ENCODE measurements at regions not wholly inside any gene's neighbourhood (a gene's known extent, or its start where the extent isn't known, plus 50 kb on each side); places are given as distances from the start of the nearest gene placed in this dataset.
"Not testable (repeated sequence)": the region's sequence is repeated elsewhere in the genome, so short reads cannot be mapped to it uniquely, and the experiment has no call there.

DNA sequence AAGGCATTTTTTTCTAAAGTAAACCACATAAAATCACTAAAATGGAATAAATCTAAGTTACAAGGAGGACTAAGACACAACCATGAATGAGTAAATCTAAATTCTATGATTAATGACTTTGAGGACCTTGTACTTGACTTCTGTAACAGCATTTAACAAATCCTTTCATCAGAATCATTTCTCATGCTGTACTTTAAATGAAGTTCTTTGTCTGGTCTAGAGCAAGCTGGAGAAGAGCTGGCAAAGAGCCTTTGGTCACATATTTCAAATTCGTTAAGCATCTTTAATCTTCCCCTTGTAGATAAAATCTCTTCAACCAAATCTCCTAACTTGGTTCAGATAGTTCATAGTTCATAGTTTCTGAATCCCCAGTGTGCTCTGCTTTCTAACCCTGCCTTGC lies 405.4 kb downstream of the PTPRC start:
- DNase-seq (ENCODE audit: low spot score) = no peak

- DNase-seq (ENCODE audit: low spot score) = no peak
These were observed 407.8 kb downstream of the PTPRC start for GRCh38 chr1:199046618-199047017.

DNA sequence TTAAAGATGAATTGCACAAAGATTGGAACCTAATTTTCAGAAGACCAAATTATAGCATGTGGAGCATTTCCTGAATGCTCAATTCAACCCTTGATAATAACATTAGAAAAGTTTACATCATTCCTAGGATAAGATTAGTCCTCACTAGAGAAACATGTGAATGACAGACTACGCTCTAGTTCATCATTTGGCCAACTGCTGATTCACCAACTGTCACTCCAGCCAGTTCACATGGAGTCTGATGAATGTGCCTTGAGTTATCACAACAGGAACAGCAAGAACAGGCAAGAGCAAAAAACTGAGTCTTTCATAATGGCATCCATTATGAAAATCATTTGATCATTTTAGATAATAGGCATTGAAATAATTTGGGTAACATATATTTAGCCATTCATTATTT lies 415.9 kb downstream of the PTPRC start:
- no peak for DNase-seq (ENCODE audit: low spot score)

DNA sequence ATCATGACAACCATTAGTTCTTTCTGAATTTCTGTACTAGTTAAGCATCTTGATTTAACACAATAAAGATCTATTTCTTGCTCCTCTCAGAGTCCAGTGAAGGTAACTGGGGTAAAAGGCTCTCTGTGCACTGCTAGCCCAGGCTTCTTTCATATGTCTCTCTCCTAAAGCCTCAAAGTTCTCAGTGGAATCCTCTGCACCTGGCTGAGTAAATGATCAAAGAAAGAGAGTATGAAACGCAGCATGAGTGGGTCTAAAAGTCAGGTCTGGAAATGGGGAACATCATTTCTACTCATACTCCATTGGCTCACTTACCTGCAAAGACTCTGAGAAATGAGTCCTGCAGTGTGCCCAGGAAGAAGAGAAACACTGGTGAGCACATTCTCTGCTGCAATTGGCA lies 418.5 kb downstream of the PTPRC start:
- DNase-seq (ENCODE audit: low spot score) = no peak

- no peak for DNase-seq (ENCODE audit: low spot score)
These were observed 419.4 kb downstream of the PTPRC start for GRCh38 chr1:199058281-199058680.

- no peak for DNase-seq (ENCODE audit: low spot score)
These were observed 426.1 kb downstream of the PTPRC start for GRCh38 chr1:199064971-199065370.

GRCh38 chr1:199067483-199067882 lies 428.6 kb downstream of the PTPRC start:
- DNase-seq (ENCODE audit: low spot score) = no peak

DNA sequence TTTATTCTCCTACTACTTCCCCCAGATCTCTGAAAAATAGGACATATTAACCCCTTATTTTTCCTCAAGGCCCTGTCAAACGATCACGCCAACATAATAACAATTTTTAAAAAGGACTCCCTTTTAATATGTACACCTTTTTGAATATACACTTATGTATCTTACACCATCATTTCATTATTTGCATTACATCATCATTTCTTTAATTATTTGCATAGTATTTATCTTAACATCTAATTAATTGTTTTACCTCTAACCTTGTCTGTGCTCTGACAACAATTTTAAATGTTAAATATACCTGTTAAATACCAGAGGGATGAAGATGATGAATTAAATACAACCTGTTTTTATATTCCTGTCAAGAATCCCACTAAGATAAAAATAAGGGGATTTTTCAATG lies 432.2 kb downstream of the PTPRC start:
- no peak for DNase-seq (ENCODE audit: low spot score)

DNA sequence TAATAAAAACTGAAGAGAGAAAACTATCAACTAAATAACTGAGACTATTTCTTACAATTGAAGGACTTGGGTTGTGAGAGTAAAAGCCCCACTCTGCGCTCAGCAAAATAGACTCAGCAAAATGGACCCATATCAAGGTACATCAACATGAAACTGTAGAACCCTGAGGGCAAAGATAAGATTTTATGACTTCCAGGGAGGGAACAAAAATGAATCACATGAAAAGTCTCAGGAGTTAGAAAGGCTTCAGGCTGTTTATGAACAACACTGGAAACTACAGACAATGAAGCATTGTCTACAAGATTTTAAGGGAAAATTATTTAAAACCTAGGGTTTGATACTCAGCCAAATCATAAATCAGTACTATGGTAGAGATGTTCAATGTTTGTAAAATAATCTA lies 434.3 kb downstream of the PTPRC start:
- DNase-seq (ENCODE audit: low spot score) = no peak

DNA sequence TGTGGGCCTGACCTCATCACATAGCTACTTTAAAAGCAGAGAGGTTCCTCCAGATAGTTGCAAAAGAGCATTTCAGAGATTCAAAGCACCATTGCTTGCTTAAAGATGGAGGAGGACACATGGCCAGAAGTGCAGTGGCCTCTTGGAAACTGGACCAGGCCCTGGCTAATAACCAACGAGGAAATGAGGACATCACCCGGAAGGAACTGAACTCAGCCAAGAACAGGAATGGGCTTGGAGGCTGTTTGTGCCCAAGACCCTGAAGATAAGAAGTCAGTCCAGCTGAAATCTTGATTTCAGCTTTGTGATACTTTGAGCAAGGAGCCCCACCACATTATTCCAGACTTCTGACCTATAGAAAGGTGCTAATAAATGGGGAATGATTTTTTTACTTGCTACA lies 437.0 kb downstream of the PTPRC start:
- no peak for DNase-seq (ENCODE audit: low spot score)

GRCh38 chr1:199079994-199080393 lies 441.2 kb downstream of the PTPRC start:
- no peak for DNase-seq (ENCODE audit: low spot score)

GRCh38 chr1:199081739-199082138 lies 442.9 kb downstream of the PTPRC start:
- DNase-seq (ENCODE audit: low spot score) = no peak

GRCh38 chr1:199082778-199083389 lies 444.0 kb downstream of the PTPRC start:
- peak; percentile 81 for DNase-seq (ENCODE audit: low spot score)

- peak; percentile 97 for DNase-seq (ENCODE audit: low spot score)
These were observed 444.8 kb downstream of the PTPRC start for GRCh38 chr1:199083680-199084079.

- no peak for DNase-seq (ENCODE audit: low spot score)
These were observed 445.5 kb downstream of the PTPRC start for GRCh38 chr1:199084293-199084692.

GRCh38 chr1:199085903-199086302 lies 447.1 kb downstream of the PTPRC start:
- DNase-seq (ENCODE audit: low spot score) = no peak

DNA sequence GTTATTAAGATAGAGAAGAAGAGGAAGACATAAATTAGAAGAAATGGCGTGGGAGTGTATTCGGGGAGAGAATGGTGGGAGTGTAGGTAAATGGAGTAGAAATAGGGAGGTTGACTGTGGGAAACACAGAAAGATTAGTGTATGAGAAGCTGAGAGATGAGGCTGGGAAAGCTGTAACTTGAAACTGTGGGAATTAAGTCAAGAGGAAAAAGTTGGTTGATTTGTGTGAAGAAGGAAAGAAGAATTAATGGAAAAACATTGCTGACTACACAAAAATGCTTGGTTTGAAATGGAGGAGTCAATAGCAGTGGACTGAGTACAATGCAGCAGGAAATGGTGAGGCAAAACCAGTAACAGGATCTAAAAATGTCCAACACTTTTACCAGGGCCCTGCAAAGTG lies 448.3 kb downstream of the PTPRC start:
- DNase-seq (ENCODE audit: low spot score) = no peak

GRCh38 chr1:199089393-199090122 lies 450.7 kb downstream of the PTPRC start:
- no peak for DNase-seq (ENCODE audit: low spot score)

- not testable (repeated sequence) for DNase-seq (ENCODE audit: low spot score)
These were observed 456.8 kb downstream of the PTPRC start for GRCh38 chr1:199095628-199096027.

DNA sequence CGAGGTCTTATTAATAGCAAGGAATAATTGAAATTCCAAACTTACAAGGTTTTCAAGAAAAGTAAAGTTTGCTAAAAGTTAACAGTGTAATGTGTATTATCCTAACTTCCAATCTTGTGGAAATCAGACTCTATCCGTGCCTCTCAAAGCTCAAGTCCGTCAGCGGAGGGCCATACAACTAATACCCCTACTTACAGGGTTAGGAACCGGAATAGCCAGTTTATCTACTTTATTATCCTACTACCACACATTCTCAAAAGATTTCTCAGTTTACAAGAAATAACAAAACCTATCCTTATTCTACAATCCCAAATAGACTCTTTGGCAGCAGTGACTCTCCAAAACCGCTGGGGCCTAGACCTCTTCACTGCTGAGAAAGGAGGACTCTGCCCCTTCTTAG lies 457.8 kb downstream of the PTPRC start:
- DNase-seq (ENCODE audit: low spot score) = no peak

DNA sequence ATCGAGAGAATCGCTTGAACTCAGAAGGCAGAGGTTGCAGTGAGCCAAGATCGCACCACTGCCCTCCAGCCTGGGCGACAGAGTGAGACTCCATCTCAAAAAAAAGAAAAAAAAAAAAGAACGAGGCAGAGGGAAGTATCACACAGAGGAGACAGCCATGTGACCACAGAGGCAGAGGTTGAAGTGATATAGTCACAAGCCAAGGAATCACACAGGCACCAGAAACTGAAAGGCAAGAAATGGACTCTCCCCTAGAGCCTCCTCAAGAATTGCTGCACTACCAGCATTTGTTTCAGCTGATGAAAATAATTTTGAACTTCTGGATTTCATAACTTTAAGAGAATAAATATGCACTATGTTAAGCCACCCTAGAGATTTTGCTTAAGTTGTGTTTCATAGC lies 459.6 kb downstream of the PTPRC start:
- DNase-seq (ENCODE audit: low spot score) = no peak

DNA sequence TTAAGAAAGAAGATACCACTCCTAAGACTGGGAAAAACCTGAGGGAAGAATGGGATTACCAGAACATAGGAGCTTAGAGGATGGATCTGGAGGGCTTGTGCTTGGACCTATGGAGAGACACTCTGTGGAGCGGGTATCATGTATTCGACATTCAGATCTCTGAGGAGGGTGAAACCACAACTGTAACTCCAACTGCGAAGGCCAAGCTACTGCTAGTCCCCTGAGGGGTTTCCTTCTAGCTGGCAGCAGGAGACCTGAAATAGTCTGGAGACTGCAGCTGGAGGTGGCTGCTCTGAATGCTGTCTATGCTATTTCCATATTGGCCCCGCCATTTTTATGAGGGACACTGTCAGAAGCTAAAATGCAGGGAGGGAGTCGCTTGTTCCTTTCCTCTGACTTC lies 462.3 kb downstream of the PTPRC start:
- no peak for DNase-seq (ENCODE audit: low spot score)

DNA sequence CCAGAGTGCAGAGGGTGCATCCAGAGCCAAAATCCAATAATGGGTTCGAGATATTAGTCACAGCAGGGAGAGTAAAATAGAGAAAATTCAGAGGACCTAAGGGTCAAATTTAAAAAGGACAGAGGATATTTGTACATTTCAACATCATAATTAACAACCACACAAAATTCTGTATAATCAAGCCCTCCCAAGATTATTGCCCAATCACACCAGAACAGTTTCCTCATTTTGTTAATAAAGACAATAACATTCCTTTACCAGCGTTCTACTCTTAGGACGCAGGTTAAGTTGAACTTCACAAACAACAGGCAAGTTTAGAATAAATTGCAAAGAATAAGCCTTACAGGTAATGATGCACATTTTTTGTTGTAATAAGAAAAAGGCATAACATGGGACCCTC lies 462.8 kb downstream of the PTPRC start:
- no peak for DNase-seq (ENCODE audit: low spot score)

GRCh38 chr1:199102239-199102638 lies 463.4 kb downstream of the PTPRC start:
- DNase-seq (ENCODE audit: low spot score) = no peak

Data from globus pallidus (tissue), 1 donor.